Fibroblast of skin of left quadriceps (primary cell): ENCODE measurements at regions not wholly inside any gene's neighbourhood (a gene's known extent, or its start where the extent isn't known, plus 50 kb on each side); places are given as distances from the start of the nearest gene placed in this dataset.

ENCODE experiments used
- DNase-seq, 2 experiments: peaks; one replicate each; pipeline ENCODE4 v3.0.0-alpha.2; 2013; ENCODE audit warnings: low read depth in 2 of 2

DNA sequence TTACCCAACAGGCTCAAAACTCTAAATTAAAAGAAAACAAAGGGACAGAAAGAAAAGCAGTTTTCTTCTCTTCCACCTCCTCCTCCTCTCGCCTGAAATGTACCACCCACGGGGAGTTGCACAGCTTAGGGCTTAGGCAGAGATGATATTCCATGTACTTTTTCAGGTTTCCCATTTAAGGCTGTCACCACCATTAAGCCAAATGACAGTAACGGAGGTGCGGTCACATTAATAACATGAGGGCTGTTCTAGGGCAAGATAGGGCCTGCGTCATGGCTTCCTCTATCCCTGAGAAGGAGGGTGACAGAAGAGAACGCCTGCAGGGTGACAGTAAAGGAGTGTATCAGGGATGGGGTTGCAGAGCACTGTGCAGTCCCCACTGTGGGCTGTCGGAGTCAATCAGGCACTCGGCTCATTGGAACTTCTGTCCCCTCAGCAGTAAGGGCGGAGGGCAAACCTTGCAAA is 51.7 kb upstream of the TJP1 start:
- no peak for DNase-seq

DNA sequence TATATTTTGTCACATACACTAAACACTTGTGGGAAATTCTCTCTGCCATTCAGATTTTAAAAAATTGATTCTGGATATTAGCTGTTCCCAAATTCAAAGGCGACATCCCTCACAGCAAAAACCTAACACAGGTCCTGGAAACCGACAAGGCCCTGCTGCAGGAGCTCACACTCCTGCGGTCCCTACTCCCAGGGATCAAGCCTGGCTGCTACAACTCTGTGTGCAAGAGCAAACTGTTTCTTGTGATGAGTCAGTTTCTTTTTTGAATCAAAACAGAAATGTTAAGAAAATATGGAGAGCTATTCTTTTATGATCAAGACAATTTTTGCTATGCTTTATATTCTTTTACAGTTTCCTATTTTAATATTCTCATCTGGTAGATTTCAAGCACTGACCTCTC is 51.0 kb upstream of the TJP1 start:
- no peak for DNase-seq

DNA sequence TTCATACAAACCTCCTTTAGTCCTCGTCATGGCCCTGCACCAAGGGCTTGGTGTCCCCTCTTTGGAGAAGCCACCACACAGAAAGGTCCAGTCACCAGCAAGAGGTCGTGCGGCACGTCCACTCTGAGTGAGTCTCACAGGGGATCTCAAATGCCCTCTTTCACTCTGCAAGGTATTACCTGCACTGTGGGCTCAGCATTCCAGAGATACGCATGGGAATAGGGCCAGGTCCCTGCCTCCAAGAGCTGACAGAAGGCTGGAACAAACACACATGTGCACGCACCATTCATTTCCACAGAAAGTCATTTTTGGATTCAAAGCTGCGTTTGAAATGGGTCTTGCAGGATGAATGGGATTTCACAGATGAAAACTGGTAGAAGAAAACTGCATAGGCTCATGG is 50.4 kb upstream of the TJP1 start:
- no peak for DNase-seq
